ENCODE measurements at regions not wholly inside any gene's neighbourhood (a gene's known extent, or its start where the extent isn't known, plus 50 kb on each side); places are given as distances from the start of the nearest gene placed in this dataset.

DNA sequence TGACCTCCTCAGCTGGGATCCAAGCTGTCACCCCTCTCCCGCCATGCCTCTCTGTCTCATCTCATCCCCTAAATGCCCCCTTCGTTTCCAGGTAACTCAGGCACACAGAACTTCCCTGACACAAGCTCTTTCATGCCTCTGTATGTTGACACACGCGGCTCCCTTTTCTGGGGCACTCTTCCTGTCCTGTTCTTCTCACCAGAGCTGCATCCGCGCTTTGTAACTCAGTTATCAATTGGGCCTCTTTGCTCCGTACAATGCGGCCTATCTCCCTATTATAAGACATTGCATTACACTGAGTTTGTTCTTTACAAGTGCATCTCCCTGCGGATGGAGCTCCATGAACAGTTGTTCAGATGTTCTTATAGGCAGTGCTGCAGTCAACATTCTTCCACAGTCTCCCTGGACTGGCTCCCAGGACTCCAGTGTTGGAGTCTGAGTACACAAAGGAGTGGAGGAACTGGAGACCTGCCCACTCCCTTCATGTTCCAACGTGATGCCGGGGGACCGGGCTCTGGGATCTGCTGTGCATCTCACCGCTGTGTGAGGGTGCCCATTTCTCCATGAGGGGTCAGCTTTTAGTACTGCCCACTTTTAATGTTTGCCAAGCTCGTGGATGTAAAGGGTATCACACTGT, 56.9 kb upstream of the TNS3 start:
- DNase-seq (ENCODE audit: low read depth): no peak

- peak; percentile 59 for DNase-seq (ENCODE audit: low read depth)
Measured at GRCh38 chr7:47636433-47637175, 54.7 kb upstream of the TNS3 start.

- DNase-seq (ENCODE audit: low read depth): peak; percentile 67
Measured at GRCh38 chr7:47636081-47636432, 54.1 kb upstream of the TNS3 start.

- DNase-seq (ENCODE audit: low read depth): peak; percentile 88
Measured at GRCh38 chr7:47635091-47636080, 53.5 kb upstream of the TNS3 start.

- DNase-seq (ENCODE audit: low read depth): peak; percentile 44
Measured at GRCh38 chr7:47634273-47634672, 52.4 kb upstream of the TNS3 start.

DNA sequence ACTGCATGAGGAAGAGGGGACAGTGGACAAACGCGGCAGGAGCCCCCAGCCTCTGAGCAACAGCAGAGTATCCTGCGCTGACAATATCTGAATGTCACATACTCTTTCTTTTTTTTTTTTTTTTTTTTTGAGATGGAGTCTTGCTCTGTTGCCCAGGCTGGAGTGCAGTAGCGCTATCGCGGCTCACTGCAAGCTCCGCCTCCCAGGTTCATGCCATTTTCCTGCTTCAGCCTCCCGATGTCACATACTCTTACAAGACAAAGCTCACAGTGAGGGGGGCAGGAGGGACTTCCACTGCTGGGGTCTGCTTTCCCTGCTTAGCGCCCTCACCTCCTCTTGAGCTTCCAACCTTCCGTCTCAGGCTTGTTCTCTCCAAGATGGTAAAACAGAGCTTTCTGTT, 51.2 kb upstream of the TNS3 start:
- DNase-seq (ENCODE audit: low read depth): no peak

Data from M059J (cell line).